ENCODE measurements at regions not wholly inside any gene's neighbourhood (a gene's known extent, or its start where the extent isn't known, plus 50 kb on each side); places are given as distances from the start of the nearest gene placed in this dataset.
A peak's percentile ranks its signal among the peaks of the same experiment; 100 is the strongest.

- Histone ChIP-seq H2AFZ (ENCODE audit: insufficient read depth, low read length, poor library complexity) (no peak overlapping the region), H3K79me1 (ENCODE audit: low read length) (no peaks in the 10 kb centered on the region), H2AK5ac (ENCODE audit: low read length) (no peak overlapping the region), H3K9me3 (ENCODE audit: insufficient read depth, low read depth, low read length) (no peaks in the 10 kb centered on the region), H3K79me2 (ENCODE audit: control insufficient read depth, insufficient read depth, low read length, poor library complexity) (no peaks in the 10 kb centered on the region), H3K36me3 (ENCODE audit: control insufficient read depth in 1 of 2, insufficient read depth in 2 of 2, low read length in 2 of 2) (no peaks in the 10 kb centered on the region), H3K4ac (ENCODE audit: low read depth, low read length) (no peak overlapping the region), H2BK12ac (ENCODE audit: low read length) (no peak overlapping the region), H2BK120ac (ENCODE audit: insufficient read depth, low read length, poor library complexity) (no peak overlapping the region), H3K27me3 (ENCODE audit: insufficient read depth, low read length) (no peaks in the 10 kb centered on the region), H4K91ac (ENCODE audit: low read depth, low read length) (no peak overlapping the region), H3K14ac (ENCODE audit: low read length) (no peak overlapping the region), H3K27ac (ENCODE audit: low read depth, low read length) (no peak overlapping the region), H3K4me3 (ENCODE audit: low read depth, low read length) (no peak overlapping the region), H3K23ac (ENCODE audit: low read length) (no peak overlapping the region), H3K4me1 (ENCODE audit: control insufficient read depth in 1 of 2, insufficient read depth in 2 of 2, low read length in 2 of 2) (peaks cover 4 to 5% of the 10 kb centered on the region in 2 experiments), H4K12ac (ENCODE audit: low read depth, low read length) (no peak overlapping the region), H2BK5ac (ENCODE audit: low read depth, low read length, poor library complexity) (no peak overlapping the region), H3K4me2 (ENCODE audit: low read length) (no peak overlapping the region), H4K8ac (ENCODE audit: low read depth, low read length) (no peak overlapping the region), H3K9ac (ENCODE audit: low read length) (no peak overlapping the region), H3K18ac (ENCODE audit: low read length) (no peak overlapping the region)
- DNase-seq, result no peak
- no CpG with 5 or more reads among the region's 1 CpG for WGBS (ENCODE audit: extremely low coverage, insufficient coverage, insufficient read length)
These were observed 314.5 kb upstream of the KCNJ16 start for GRCh38 chr17:69760562-69760961.

DNA sequence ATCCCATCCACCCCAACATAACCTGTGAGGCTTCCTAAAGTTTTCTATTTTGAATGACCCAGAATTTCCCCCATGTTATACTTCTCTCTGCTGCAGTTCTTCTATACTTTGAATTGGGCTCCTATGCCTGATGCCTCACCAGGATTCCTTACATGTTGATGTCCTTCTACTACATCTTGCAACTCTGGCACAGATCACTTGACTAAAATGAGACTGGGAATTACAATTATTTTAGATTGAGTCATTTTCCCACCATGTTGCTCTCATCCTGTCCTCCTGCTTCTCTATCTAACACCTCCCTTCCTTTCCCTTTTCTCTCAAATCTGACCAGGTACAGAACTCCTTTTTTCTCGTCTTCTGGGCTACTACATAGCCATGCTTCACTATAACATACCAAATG, 314.0 kb upstream of the KCNJ16 start:
- Histone ChIP-seq H3K27ac (ENCODE audit: low read depth, low read length) (no peak overlapping the region), H3K79me2 (ENCODE audit: control insufficient read depth, insufficient read depth, low read length, poor library complexity) (no peaks in the 10 kb centered on the region), H3K79me1 (ENCODE audit: low read length) (no peaks in the 10 kb centered on the region), H2BK12ac (ENCODE audit: low read length) (no peak overlapping the region), H2AFZ (ENCODE audit: insufficient read depth, low read length, poor library complexity) (no peak overlapping the region), H3K4me3 (ENCODE audit: low read depth, low read length) (no peak overlapping the region), H2BK5ac (ENCODE audit: low read depth, low read length, poor library complexity) (no peak overlapping the region), H2AK5ac (ENCODE audit: low read length) (no peak overlapping the region), H2BK120ac (ENCODE audit: insufficient read depth, low read length, poor library complexity) (no peak overlapping the region), H3K36me3 (ENCODE audit: control insufficient read depth in 1 of 2, insufficient read depth in 2 of 2, low read length in 2 of 2) (no peaks in the 10 kb centered on the region), H3K9ac (ENCODE audit: low read length) (no peak overlapping the region), H3K4me1 (ENCODE audit: control insufficient read depth in 1 of 2, insufficient read depth in 2 of 2, low read length in 2 of 2) (peaks cover 4 to 5% of the 10 kb centered on the region in 2 experiments), H4K12ac (ENCODE audit: low read depth, low read length) (no peak overlapping the region), H3K18ac (ENCODE audit: low read length) (no peak overlapping the region), H3K9me3 (ENCODE audit: insufficient read depth, low read depth, low read length) (no peaks in the 10 kb centered on the region), H4K8ac (ENCODE audit: low read depth, low read length) (no peak overlapping the region), H3K14ac (ENCODE audit: low read length) (no peak overlapping the region), H3K27me3 (ENCODE audit: insufficient read depth, low read length) (no peaks in the 10 kb centered on the region), H3K23ac (ENCODE audit: low read length) (no peak overlapping the region), H4K91ac (ENCODE audit: low read depth, low read length) (no peak overlapping the region), H3K4me2 (ENCODE audit: low read length) (no peak overlapping the region), H3K4ac (ENCODE audit: low read depth, low read length) (no peak overlapping the region)
- WGBS (ENCODE audit: extremely low coverage, insufficient coverage, insufficient read length), result no CpG with 5 or more reads among the region's 1 CpG
- DNase-seq, result peak; percentile 37 to 70

DNA sequence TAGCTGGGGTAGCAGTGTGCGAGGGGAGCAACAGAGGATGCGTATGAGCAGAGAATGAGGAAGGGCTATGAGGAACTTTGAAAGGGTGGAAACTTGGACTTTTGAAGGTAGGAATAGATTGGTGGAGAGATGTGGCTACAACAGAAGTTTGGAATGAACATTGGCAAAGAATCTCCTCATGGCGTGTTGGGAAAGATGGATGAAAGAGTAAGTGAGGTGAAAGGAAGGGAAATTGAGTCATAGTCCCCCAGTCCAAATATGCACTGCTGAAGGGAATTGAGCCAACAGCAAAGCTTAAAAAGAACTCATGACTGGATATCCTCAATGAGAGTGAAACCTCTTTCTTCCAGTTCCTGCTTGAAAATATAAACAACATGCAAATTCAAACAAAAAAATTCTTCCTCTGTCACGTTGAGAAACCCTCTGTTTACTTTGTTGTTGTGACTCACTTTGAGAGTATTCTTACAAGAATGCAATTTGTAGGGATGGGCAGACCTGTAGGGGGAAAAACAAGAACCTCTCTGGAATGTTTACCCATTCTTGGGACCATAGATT, 313.2 kb upstream of the KCNJ16 start:
- H2BK12ac ChIP-seq (ENCODE audit: low read length), result peak overlapping the region; percentile 82

GRCh38 chr17:69762359-69762758, 312.7 kb upstream of the KCNJ16 start:
- no peak overlapping the region for H4K91ac ChIP-seq (ENCODE audit: low read depth, low read length)
- H3K79me1 ChIP-seq (ENCODE audit: low read length), result no peaks in the 10 kb centered on the region
- no peak overlapping the region for H4K8ac ChIP-seq (ENCODE audit: low read depth, low read length)
- no peak overlapping the region for H3K4me3 ChIP-seq (ENCODE audit: low read depth, low read length)
- no peak overlapping the region for H3K14ac ChIP-seq (ENCODE audit: low read length)
- peaks cover 4 to 5% of the 10 kb centered on the region in 2 experiments for H3K4me1 ChIP-seq (ENCODE audit: control insufficient read depth in 1 of 2, insufficient read depth in 2 of 2, low read length in 2 of 2)
- H3K9me3 ChIP-seq (ENCODE audit: insufficient read depth, low read depth, low read length), result no peaks in the 10 kb centered on the region
- H2BK12ac ChIP-seq (ENCODE audit: low read length), result no peak overlapping the region
- no peaks in the 10 kb centered on the region for H3K27me3 ChIP-seq (ENCODE audit: insufficient read depth, low read length)
- H3K79me2 ChIP-seq (ENCODE audit: control insufficient read depth, insufficient read depth, low read length, poor library complexity), result no peaks in the 10 kb centered on the region
- no peak overlapping the region for H3K18ac ChIP-seq (ENCODE audit: low read length)
- no peak overlapping the region for H2BK5ac ChIP-seq (ENCODE audit: low read depth, low read length, poor library complexity)
- no peak overlapping the region for H3K9ac ChIP-seq (ENCODE audit: low read length)
- no peak for DNase-seq
- H3K27ac ChIP-seq (ENCODE audit: low read depth, low read length), result peak overlapping the region; percentile 67
- WGBS (ENCODE audit: extremely low coverage, insufficient coverage, insufficient read length), result no CpG with 5 or more reads among the region's 1 CpG
- no peak overlapping the region for H4K12ac ChIP-seq (ENCODE audit: low read depth, low read length)
- H3K4me2 ChIP-seq (ENCODE audit: low read length), result no peak overlapping the region
- H2BK120ac ChIP-seq (ENCODE audit: insufficient read depth, low read length, poor library complexity), result no peak overlapping the region
- H2AK5ac ChIP-seq (ENCODE audit: low read length), result no peak overlapping the region
- no peaks in the 10 kb centered on the region for H3K36me3 ChIP-seq (ENCODE audit: control insufficient read depth in 1 of 2, insufficient read depth in 2 of 2, low read length in 2 of 2)
- H3K4ac ChIP-seq (ENCODE audit: low read depth, low read length), result no peak overlapping the region
- no peak overlapping the region for H3K23ac ChIP-seq (ENCODE audit: low read length)
- no peak overlapping the region for H2AFZ ChIP-seq (ENCODE audit: insufficient read depth, low read length, poor library complexity)

More for the DNA sequence above, 313.2 kb upstream of the KCNJ16 start:
- Histone ChIP-seq H3K36me3 (ENCODE audit: control insufficient read depth in 1 of 2, insufficient read depth in 2 of 2, low read length in 2 of 2) (no peaks in the 10 kb centered on the region), H2BK120ac (ENCODE audit: insufficient read depth, low read length, poor library complexity) (peak overlapping the region; percentile 1), H2AFZ (ENCODE audit: insufficient read depth, low read length, poor library complexity) (no peak overlapping the region), H3K9me3 (ENCODE audit: insufficient read depth, low read depth, low read length) (no peaks in the 10 kb centered on the region), H2BK5ac (ENCODE audit: low read depth, low read length, poor library complexity) (no peak overlapping the region), H4K8ac (ENCODE audit: low read depth, low read length) (no peak overlapping the region), H4K12ac (ENCODE audit: low read depth, low read length) (no peak overlapping the region), H3K9ac (ENCODE audit: low read length) (no peak overlapping the region), H3K79me1 (ENCODE audit: low read length) (no peaks in the 10 kb centered on the region), H2AK5ac (ENCODE audit: low read length) (no peak overlapping the region), H3K23ac (ENCODE audit: low read length) (no peak overlapping the region), H3K79me2 (ENCODE audit: control insufficient read depth, insufficient read depth, low read length, poor library complexity) (no peaks in the 10 kb centered on the region), H3K18ac (ENCODE audit: low read length) (no peak overlapping the region), H3K4me3 (ENCODE audit: low read depth, low read length) (no peak overlapping the region), H3K14ac (ENCODE audit: low read length) (no peak overlapping the region), H3K27me3 (ENCODE audit: insufficient read depth, low read length) (no peaks in the 10 kb centered on the region), H3K4me2 (ENCODE audit: low read length) (peak overlapping the region; percentile 24), H4K91ac (ENCODE audit: low read depth, low read length) (peak overlapping the region; percentile 41), H3K4ac (ENCODE audit: low read depth, low read length) (no peak overlapping the region), H3K27ac (ENCODE audit: low read depth, low read length) (peak overlapping the region; percentile 51), H3K4me1 (ENCODE audit: control insufficient read depth in 1 of 2, insufficient read depth in 2 of 2, low read length in 2 of 2) (peaks cover 4 to 5% of the 10 kb centered on the region in 2 experiments)
- DNase-seq, result peak; percentile 30 to 80
- whole genome bisulfite sequencing (ENCODE audit: extremely low coverage, insufficient coverage, insufficient read length), result no CpG with 5 or more reads among the region's 4 CpGs
